Brain microvascular endothelial cell (primary cell): ENCODE measurements at regions not wholly inside any gene's neighbourhood (a gene's known extent, or its start where the extent isn't known, plus 50 kb on each side); places are given as distances from the start of the nearest gene placed in this dataset.

ENCODE experiments used
- DNase-seq: peaks from one replicate; pipeline ENCODE4 v3.0.0-alpha.2; 2020
- H3K27ac ChIP-seq: fragments of 250-450 bp; sonication (Bioruptor Pico); 2 replicates; pipeline ENCODE4 v1.5.1; 2020; ENCODE audit warnings: mild to moderate bottlenecking, moderate library complexity
- H3K27me3 ChIP-seq: fragments of 250-450 bp; sonication (Bioruptor Pico); replicated peaks from 2 replicates; pipeline ENCODE4 v1.5.1; 2020; ENCODE audit warnings: mild to moderate bottlenecking
- H3K36me3 ChIP-seq: fragments of 250-450 bp; sonication (Bioruptor Pico); replicated peaks from 2 replicates; pipeline ENCODE4 v1.5.1; 2020; ENCODE audit warnings: mild to moderate bottlenecking
- H3K4me3 ChIP-seq: 2 replicates; pipeline ENCODE4 v1.5.1; 2011; ENCODE audit warnings: low read depth, mild to moderate bottlenecking, control low read depth, low read length, moderate library complexity
- CTCF ChIP-seq: IDR thresholded peaks from 2 replicates; pipeline ENCODE4 v1.5.1; 2011; ENCODE audit warnings: low read depth, mild to moderate bottlenecking, moderate library complexity, low read length, control low read depth, inconsistent platforms; ENCODE audit errors: missing control alignments
- in situ Hi-C: cut with HindIII; loops from 2 replicates; pipeline ENCODE4 v1.10.0; 2017; ENCODE audit warnings: low sequenced_read_pairs, low pct_ligation_motif_present

- no peak overlapping the region for H3K4me3 ChIP-seq
- in situ Hi-C loops: no loop called here
- no peaks in the 10 kb centered on the region for H3K27me3 ChIP-seq
- no peak for DNase-seq
- no peaks in the 10 kb centered on the region for H3K36me3 ChIP-seq
- TF ChIP-seq CTCF: no peak
- no peak overlapping the region for H3K27ac ChIP-seq
These were observed 100.6 kb downstream of the BAMBI start for GRCh38 chr10:28777911-28778310.

- H3K4me3 ChIP-seq: no peak overlapping the region
- H3K27me3 ChIP-seq: no peaks in the 10 kb centered on the region
- H3K27ac ChIP-seq: no peak overlapping the region
- H3K36me3 ChIP-seq: no peaks in the 10 kb centered on the region
- in situ Hi-C loops: no loop called here
- TF ChIP-seq CTCF: no peak
- DNase-seq: peak; percentile 22
These were observed 101.2 kb downstream of the BAMBI start for GRCh38 chr10:28778524-28778923.

- H3K27ac ChIP-seq: no peak overlapping the region
- no peaks in the 10 kb centered on the region for H3K36me3 ChIP-seq
- DNase-seq: no peak
- in situ Hi-C loops: no loop called here
- TF ChIP-seq CTCF: no peak
- no peak overlapping the region for H3K4me3 ChIP-seq
- H3K27me3 ChIP-seq: no peaks in the 10 kb centered on the region
These were observed 104.0 kb downstream of the BAMBI start for GRCh38 chr10:28781296-28781695.

- Histone ChIP-seq H3K27me3 (no peaks in the 10 kb centered on the region), H3K4me3 (no peak overlapping the region), H3K27ac (no peak overlapping the region), H3K36me3 (no peaks in the 10 kb centered on the region)
- no peak for TF ChIP-seq CTCF
- in situ Hi-C loops: no loop called here
- DNase-seq: no peak
These were observed 105.8 kb downstream of the BAMBI start for GRCh38 chr10:28783087-28783486.

- in situ Hi-C loops: no loop called here
- DNase-seq: no peak
- no peak overlapping the region for H3K4me3 ChIP-seq
- no peak overlapping the region for H3K27ac ChIP-seq
- H3K36me3 ChIP-seq: no peaks in the 10 kb centered on the region
- TF ChIP-seq CTCF: no peak
- H3K27me3 ChIP-seq: no peaks in the 10 kb centered on the region
These were observed 107.7 kb downstream of the BAMBI start for GRCh38 chr10:28785018-28785417.

- Histone ChIP-seq H3K36me3 (no peaks in the 10 kb centered on the region), H3K27me3 (no peaks in the 10 kb centered on the region), H3K27ac (no peak overlapping the region), H3K4me3 (no peak overlapping the region)
- DNase-seq: no peak
- TF ChIP-seq CTCF: no peak
- in situ Hi-C loops: no loop called here
These were observed 110.9 kb downstream of the BAMBI start for GRCh38 chr10:28788252-28788651.
